ENCODE measurements at regions not wholly inside any gene's neighbourhood (a gene's known extent, or its start where the extent isn't known, plus 50 kb on each side); places are given as distances from the start of the nearest gene placed in this dataset.

DNA sequence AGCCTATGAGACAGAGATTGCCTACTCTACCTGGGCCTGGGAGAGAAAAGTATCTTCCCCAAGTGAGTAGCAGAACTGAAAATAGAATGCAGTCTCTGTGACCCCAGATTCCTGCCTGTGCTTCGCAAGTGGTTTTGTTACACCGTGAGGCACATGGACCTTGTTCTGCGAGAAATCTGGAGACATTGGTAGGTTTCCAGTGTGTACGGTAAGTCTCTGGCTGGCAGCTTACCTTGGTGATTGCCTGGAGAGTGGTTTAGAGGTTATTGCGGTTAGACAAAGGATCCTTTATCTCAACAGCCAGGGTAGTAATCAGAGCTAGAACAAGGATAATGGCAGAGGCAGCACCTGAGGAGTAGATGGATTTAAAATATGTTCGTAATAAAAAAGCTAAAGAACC is 606.0 kb upstream of the GCFC2 start:
- H3K9me3 ChIP-seq, result no peaks in the 10 kb centered on the region
- no peak overlapping the region for H3K4me3 ChIP-seq (ENCODE audit: low read depth, low read length)
- no peaks in the 10 kb centered on the region for H3K4me1 ChIP-seq
- TF ChIP-seq, protein P1, sequence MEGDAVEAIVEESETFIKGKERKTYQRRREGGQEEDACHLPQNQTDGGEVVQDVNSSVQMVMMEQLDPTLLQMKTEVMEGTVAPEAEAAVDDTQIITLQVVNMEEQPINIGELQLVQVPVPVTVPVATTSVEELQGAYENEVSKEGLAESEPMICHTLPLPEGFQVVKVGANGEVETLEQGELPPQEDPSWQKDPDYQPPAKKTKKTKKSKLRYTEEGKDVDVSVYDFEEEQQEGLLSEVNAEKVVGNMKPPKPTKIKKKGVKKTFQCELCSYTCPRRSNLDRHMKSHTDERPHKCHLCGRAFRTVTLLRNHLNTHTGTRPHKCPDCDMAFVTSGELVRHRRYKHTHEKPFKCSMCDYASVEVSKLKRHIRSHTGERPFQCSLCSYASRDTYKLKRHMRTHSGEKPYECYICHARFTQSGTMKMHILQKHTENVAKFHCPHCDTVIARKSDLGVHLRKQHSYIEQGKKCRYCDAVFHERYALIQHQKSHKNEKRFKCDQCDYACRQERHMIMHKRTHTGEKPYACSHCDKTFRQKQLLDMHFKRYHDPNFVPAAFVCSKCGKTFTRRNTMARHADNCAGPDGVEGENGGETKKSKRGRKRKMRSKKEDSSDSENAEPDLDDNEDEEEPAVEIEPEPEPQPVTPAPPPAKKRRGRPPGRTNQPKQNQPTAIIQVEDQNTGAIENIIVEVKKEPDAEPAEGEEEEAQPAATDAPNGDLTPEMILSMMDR (IDR thresholded peaks at IDR 0.05; ENCODE audit: low read depth, low read length), result no peak
- no peaks in the 10 kb centered on the region for H3K27me3 ChIP-seq
- H3K36me3 ChIP-seq, result no peaks in the 10 kb centered on the region
- DNase-seq, result no peak

DNA sequence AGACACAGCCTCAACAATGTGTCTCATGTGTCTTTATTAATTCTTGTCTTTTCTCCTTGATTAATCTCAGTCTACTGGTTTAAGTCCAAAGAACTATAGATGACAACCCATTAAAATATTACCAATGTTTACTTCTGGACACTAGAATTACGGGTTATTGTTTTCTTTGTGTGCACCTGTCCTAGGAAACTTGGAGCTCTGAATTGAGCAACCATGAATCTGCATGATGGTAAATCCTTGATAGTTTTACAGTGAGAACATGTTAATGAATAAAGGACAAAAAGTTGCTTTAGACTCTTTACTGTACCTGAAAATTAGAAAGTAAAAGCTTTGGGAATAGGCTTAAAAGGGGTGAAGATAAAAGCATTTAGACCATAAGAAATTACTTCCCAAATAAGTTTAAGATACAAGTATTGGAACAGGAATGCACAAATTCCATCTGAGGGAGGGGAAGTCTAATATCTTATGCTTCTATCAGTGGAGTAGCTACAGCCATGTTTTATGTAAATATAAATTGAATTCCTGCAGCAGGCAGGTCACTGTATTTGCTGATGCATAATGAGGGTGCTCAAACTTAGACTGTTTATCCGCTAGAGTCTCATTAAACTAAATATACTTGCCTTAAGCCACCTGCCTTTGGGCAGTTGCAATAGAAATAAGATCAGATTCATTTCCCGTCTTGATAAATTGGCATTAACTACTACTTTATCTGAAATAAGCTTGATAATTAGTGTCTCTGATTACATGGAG is 603.7 kb upstream of the GCFC2 start:
- no peak for DNase-seq
- Histone ChIP-seq H3K9me3 (no peaks in the 10 kb centered on the region), H3K36me3 (no peaks in the 10 kb centered on the region), H3K27me3 (no peaks in the 10 kb centered on the region), H3K4me3 (ENCODE audit: low read depth, low read length) (no peak overlapping the region), H3K4me1 (no peaks in the 10 kb centered on the region)
- TF ChIP-seq, protein P1 (IDR thresholded peaks at IDR 0.05; ENCODE audit: low read depth, low read length), result no peak

DNA sequence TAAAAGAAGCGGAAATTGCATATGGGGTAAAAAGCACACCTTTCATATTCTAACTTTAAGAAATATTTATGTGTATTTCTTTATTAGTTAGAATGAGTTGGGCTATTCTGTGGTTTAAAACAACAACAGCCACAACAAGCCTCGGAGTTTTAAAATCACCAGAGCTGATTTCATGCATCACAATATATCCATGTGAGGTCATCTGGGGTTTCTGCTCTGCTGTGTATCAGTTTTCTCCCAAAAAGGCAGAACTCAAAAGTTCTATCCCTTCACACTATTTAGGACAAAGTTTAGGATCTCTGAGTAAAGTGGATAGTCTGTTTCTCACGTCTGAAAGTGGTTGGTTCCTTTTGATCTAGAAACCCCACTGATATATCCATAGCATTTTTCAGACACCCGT is 601.5 kb upstream of the GCFC2 start:
- H3K9me3 ChIP-seq, result no peaks in the 10 kb centered on the region
- no peaks in the 10 kb centered on the region for H3K27me3 ChIP-seq
- H3K36me3 ChIP-seq, result no peaks in the 10 kb centered on the region
- DNase-seq, result no peak
- no peaks in the 10 kb centered on the region for H3K4me1 ChIP-seq
- TF ChIP-seq, protein P1 (IDR thresholded peaks at IDR 0.05; ENCODE audit: low read depth, low read length), result no peak
- no peak overlapping the region for H3K4me3 ChIP-seq (ENCODE audit: low read depth, low read length)

DNA sequence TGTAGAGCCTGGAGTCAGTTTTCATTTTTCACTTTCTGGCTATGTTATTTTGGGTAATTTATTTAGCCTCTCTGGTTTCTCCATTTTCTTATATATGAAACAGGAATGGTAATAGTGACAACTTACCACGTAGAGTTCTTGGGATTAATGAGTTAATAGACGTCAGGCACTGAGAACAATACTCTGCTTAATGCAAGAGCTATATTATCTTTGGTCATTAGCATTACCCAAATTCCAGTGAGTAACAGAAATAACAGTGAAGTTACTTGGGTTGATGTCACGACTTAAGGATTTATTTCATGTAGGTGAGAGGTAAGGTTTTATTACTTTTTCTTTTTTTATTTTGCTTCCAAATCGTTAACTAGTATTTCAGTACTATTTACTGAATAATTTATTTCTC is 601.0 kb upstream of the GCFC2 start:
- no peaks in the 10 kb centered on the region for H3K4me1 ChIP-seq
- H3K9me3 ChIP-seq, result no peaks in the 10 kb centered on the region

DNA sequence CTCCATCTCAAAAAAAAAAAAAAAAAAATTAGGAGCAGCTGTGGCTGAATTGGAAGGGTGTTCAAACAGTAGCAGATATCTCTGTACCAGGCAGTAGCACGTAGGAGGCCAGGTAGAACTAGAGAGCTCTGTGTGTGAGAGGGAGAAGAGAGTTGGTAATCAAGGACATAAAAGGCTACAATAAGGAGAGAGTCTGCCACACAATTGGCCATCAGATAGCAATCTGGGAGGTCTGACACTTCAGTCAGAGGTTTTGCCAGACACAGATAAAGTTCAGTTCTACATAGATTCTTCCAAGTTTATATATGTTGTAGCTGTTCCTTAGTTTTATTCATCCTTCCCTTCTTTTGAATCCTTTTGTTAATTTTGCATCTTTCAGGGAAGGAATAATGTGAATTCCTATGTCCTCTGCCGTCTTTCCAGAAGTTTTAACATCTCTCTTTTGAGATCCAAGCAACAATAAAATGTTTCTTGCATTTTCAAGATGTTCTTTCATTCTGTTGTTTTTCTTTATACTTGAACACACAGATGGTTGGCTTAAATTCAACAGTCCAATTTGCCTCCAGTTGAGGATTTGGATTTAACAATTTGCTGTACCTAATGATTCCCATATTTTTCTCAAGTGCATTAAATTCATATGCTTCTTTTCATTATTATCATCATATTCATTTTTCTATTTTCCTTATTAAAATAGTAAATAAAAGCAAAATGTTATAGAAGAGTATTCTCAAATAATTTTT is 600.3 kb upstream of the GCFC2 start:
- TF ChIP-seq, protein P1 (IDR thresholded peaks at IDR 0.05; ENCODE audit: low read depth, low read length), result no peak
- Histone ChIP-seq H3K27me3 (no peaks in the 10 kb centered on the region), H3K9me3 (no peaks in the 10 kb centered on the region), H3K36me3 (no peaks in the 10 kb centered on the region), H3K4me3 (ENCODE audit: low read depth, low read length) (no peak overlapping the region), H3K4me1 (no peaks in the 10 kb centered on the region)
- no peak for DNase-seq

More for the DNA sequence above, 601.0 kb upstream of the GCFC2 start:
- TF ChIP-seq, protein P1 (IDR thresholded peaks at IDR 0.05; ENCODE audit: low read depth, low read length), result no peak
- Histone ChIP-seq H3K27me3 (no peaks in the 10 kb centered on the region), H3K4me3 (ENCODE audit: low read depth, low read length) (no peak overlapping the region), H3K36me3 (no peaks in the 10 kb centered on the region)
- no peak for DNase-seq

DNA sequence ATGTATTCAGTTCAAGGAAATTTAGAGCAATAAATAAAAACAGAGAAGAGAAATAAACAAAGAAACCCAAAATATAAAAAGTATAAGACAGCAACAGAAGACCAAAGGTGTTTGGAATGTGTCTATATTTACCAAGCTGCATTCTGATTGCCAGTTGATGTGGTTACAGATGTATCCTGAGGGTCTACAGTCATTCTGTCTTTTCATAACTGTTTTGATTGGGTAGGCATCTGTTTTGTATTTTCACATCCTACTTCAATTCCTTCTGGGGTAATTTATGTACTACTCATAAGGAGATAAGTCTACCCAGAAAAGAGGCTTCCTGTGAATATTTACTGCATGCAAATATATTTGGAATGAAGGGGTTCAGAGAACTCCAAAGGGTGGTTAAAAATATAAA is 596.8 kb upstream of the GCFC2 start:
- Histone ChIP-seq H3K27me3 (no peaks in the 10 kb centered on the region), H3K9me3 (no peaks in the 10 kb centered on the region), H3K4me3 (ENCODE audit: low read depth, low read length) (no peak overlapping the region), H3K4me1 (no peaks in the 10 kb centered on the region), H3K36me3 (no peaks in the 10 kb centered on the region)
- no peak for DNase-seq
- TF ChIP-seq, protein P1 (IDR thresholded peaks at IDR 0.05; ENCODE audit: low read depth, low read length), result no peak

All from BE2C (cell line).